GM12865 (cell line): ENCODE measurements at regions not wholly inside any gene's neighbourhood (a gene's known extent, or its start where the extent isn't known, plus 50 kb on each side); places are given as distances from the start of the nearest gene placed in this dataset.

Source experiments
- DNase-seq: peaks from one replicate; pipeline ENCODE4 v3.0.0; 2010; ENCODE audit warnings: low read depth
- H3K4me3 ChIP-seq: 2 replicates; pipeline ENCODE4 v1.5.1; 2011; ENCODE audit warnings: mild to moderate bottlenecking, low read depth, low read length, control low read depth
- TF ChIP-seq, protein P1 (sequence below): IDR thresholded peaks from 2 replicates; pipeline ENCODE4 v1.5.1; 2011; ENCODE audit warnings: low read length, control low read depth, low read depth, inconsistent platforms; ENCODE audit not compliant: insufficient read depth; ENCODE audit errors: missing control alignments

DNA sequence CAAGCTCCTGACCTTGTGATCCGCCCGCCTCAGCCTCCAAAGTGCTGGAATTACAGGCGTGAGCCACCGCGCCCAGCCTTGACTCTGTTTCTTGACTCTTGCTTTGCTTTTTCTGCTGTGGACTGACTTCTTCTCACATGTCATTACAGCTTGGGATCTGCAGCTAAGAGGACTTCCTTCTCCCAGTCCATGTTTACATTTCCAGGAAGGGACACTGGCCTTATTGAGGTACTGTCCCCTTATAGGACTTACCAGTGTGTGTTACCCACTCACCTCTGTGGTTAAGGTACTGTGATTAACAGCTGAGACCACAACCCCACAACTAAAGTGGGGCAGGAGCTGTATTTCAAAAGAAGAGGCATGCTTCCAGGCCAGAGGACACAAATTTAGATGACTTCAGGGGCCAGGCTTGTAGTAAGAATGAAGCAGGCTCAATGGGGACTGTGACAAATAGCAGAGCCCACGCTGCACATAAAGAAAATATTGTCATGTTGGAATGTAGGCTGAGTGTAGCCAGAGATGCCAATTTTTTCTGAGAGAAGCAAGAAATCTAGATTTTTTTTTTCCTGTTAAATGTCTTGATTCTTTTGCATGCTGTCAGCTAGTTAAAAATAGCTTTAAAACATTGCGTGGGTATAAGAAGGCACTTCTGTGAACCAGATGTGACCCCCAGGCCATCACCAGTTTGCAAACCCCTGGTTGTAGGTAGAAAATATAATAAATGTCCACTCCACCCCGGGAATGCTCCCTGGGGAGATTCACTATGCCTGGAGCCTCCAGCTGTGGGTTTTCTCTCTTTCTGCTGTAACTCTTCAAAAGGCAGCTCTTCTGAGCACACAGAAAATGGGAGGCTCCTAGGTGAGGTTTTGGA lies 75.0 kb downstream of the PTPDC1 start:
- H3K4me3 ChIP-seq: no peak overlapping the region
- TF ChIP-seq, protein P1, sequence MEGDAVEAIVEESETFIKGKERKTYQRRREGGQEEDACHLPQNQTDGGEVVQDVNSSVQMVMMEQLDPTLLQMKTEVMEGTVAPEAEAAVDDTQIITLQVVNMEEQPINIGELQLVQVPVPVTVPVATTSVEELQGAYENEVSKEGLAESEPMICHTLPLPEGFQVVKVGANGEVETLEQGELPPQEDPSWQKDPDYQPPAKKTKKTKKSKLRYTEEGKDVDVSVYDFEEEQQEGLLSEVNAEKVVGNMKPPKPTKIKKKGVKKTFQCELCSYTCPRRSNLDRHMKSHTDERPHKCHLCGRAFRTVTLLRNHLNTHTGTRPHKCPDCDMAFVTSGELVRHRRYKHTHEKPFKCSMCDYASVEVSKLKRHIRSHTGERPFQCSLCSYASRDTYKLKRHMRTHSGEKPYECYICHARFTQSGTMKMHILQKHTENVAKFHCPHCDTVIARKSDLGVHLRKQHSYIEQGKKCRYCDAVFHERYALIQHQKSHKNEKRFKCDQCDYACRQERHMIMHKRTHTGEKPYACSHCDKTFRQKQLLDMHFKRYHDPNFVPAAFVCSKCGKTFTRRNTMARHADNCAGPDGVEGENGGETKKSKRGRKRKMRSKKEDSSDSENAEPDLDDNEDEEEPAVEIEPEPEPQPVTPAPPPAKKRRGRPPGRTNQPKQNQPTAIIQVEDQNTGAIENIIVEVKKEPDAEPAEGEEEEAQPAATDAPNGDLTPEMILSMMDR: no peak
- no peak for DNase-seq

DNA sequence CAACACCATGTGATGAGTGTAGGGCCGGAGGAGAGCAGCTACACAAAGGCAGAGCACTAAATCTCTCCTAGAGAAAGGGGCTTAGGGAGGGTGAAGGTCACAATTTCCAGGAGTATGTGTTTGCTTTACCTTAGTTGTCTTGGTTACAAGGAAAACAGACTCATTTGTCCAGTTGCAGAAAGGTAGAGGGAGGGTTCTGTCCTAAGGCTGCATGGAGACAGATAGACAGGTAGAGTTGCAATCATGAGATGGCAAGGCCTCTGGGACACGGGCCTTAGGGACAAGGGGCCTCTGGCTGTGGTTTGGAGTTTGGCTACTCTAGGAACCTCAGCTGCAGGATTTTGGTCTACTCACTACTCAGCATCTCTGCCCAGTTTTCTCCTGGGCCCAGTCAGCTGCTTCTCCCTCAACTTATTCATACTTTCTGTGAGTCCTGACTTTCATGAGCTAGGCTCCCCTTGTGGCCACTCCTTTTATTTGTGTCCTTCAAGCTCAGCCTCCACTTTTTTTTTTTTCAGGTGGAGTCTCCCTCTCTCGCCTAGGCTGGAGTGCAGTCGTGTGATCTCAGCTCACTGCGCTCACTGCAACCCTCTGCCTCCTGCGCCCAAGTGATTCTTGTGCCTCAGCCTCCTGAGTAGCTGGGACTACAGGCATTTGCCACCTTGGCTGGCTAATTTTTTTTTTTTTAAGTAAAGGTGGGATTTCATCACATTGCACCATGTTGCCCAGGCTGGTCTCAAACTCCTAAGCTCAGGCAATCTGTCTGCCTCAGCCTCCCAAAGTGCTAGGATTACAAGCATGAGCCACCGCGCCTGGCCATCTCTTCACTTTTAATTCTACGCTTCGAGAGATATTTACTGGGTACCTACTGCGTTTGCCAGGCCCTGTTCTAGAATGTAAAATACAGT lies 76.6 kb downstream of the PTPDC1 start:
- TF ChIP-seq, protein P1: no peak
- no peak for DNase-seq

GRCh38 chr9:94161673-94162072 lies 77.4 kb downstream of the PTPDC1 start:
- no peak for DNase-seq
- TF ChIP-seq, protein P1: no peak
- H3K4me3 ChIP-seq: no peak overlapping the region

More for the DNA sequence above, 76.6 kb downstream of the PTPDC1 start:
- H3K4me3 ChIP-seq: no peak overlapping the region

DNA sequence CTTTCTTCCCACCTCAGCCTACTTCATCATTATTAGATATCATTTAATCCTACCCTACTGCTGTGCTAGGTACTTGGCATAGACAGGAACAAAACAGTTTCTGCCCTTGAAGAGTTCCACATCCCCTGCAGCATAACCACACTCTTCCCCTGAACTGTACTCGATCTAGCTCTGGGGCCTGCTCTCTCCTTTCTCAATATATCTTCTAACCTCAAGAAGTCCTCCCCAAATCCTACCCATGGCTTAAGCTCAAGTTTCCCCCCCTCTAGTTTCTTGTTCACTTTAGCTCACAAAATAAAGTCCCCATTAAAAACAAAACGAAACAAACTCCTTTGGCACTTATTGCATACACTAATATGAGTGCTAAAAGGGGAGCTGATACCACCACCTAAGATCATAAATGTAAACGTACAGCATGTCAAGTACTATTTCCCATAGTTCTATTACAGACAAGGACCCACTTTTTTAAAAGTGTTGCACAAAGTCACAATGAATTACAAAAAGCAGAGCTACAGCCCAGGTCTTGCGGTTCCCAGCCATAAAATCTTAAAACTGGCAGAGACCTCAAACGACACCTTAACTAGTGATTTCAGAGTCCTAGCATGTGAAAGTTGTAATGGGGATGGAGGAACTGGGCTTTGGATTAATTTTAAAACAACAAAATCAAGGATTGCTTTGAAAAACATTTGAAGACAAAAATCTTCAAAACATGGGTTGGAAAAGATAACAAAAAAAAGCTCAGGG lies 80.7 kb downstream of the PTPDC1 start:
- TF ChIP-seq, protein P1: no peak
- peak overlapping the region; percentile 67 for H3K4me3 ChIP-seq
- DNase-seq: no peak

- peak overlapping the region; percentile 67 for H3K4me3 ChIP-seq
- TF ChIP-seq, protein P1: no peak
- DNase-seq: peak; percentile 99
Measured at GRCh38 chr9:94165592-94166235, 81.5 kb downstream of the PTPDC1 start.
